CD4-positive, CD25-positive, alpha-beta regulatory T cell (primary cell): ENCODE measurements at regions not wholly inside any gene's neighbourhood (a gene's known extent, or its start where the extent isn't known, plus 50 kb on each side); places are given as distances from the start of the nearest gene placed in this dataset.

ENCODE experiments used
- ATAC-seq, 2 donors: fragments of 150-1000 bp; cut with Tn5 transposase; one replicate each; pipeline ENCODE4 v1.10.0; 2021; ENCODE audit warnings: low read depth in 2 of 2, moderate number of reproducible peaks in 2 of 2, moderate library complexity in 1 of 2
- DNase-seq, 3 donors: peaks; one replicate each; pipeline versions ENCODE4 v3.0.0 to v3.0.0-alpha.2; 2012 to 2022; ENCODE audit warnings: mixed read lengths in 1 of 3
- H3K27ac ChIP-seq: one replicate; pipeline ENCODE4 v1.7.0; 2013; ENCODE audit warnings: mild to moderate bottlenecking, low read length; ENCODE audit not compliant: insufficient read depth, poor library complexity, severe bottlenecking
- H3K27me3 ChIP-seq: one replicate; pipeline ENCODE4 v1.7.0; 2013; ENCODE audit warnings: low read length; ENCODE audit not compliant: control insufficient read depth, insufficient read depth
- H3K36me3 ChIP-seq: one replicate; pipeline ENCODE4 v1.7.0; 2013; ENCODE audit warnings: mild to moderate bottlenecking, low read length, moderate library complexity; ENCODE audit not compliant: control insufficient read depth, insufficient read depth
- H3K4me1 ChIP-seq: 2 replicates; pipeline ENCODE4 v1.7.0; 2013; ENCODE audit warnings: mild to moderate bottlenecking, low read length; ENCODE audit not compliant: insufficient read depth, control insufficient read depth, poor library complexity, severe bottlenecking
- H3K4me3 ChIP-seq: one replicate; pipeline ENCODE4 v1.7.0; 2013; ENCODE audit warnings: low read depth, mild to moderate bottlenecking, low read length, moderate library complexity
- H3K9me3 ChIP-seq, 2 experiments: 1 replicate in 1 of 2; 2 replicates in 1 of 2; pipeline ENCODE4 v1.7.0; 2013; ENCODE audit warnings: low read length in 2 of 2, mild to moderate bottlenecking in 1 of 2, moderate library complexity in 1 of 2; ENCODE audit not compliant: control insufficient read depth in 2 of 2
- H3K27ac Mint-ChIP-seq, 3 donors: one replicate each; pipeline ENCODE4 v1.8.0; 2020 to 2022; ENCODE audit warnings: mild to moderate bottlenecking in 3 of 3, mixed read lengths in 3 of 3, moderate library complexity in 2 of 3
- H3K27me3 Mint-ChIP-seq: one replicate; pipeline ENCODE4 v1.8.0; 2022; ENCODE audit warnings: mild to moderate bottlenecking, mixed read lengths
- H3K36me3 Mint-ChIP-seq: one replicate; pipeline ENCODE4 v1.8.0; 2020; ENCODE audit warnings: mixed read lengths
- H3K4me1 Mint-ChIP-seq, 4 donors: one replicate each; pipeline ENCODE4 v1.8.0; 2020 to 2022; ENCODE audit warnings: mixed read lengths in 4 of 4, mild to moderate bottlenecking in 1 of 4
- H3K4me3 Mint-ChIP-seq, 4 donors: one replicate each; pipeline ENCODE4 v1.8.0; 2020 to 2022; ENCODE audit warnings: mild to moderate bottlenecking in 4 of 4, mixed read lengths in 4 of 4, moderate library complexity in 3 of 4
- H3K9me3 Mint-ChIP-seq, 7 donors: one replicate each; pipeline ENCODE4 v1.8.0; 2020 to 2022; ENCODE audit warnings: mixed read lengths in 7 of 7, mild to moderate bottlenecking in 3 of 7, moderate library complexity in 2 of 7

DNA sequence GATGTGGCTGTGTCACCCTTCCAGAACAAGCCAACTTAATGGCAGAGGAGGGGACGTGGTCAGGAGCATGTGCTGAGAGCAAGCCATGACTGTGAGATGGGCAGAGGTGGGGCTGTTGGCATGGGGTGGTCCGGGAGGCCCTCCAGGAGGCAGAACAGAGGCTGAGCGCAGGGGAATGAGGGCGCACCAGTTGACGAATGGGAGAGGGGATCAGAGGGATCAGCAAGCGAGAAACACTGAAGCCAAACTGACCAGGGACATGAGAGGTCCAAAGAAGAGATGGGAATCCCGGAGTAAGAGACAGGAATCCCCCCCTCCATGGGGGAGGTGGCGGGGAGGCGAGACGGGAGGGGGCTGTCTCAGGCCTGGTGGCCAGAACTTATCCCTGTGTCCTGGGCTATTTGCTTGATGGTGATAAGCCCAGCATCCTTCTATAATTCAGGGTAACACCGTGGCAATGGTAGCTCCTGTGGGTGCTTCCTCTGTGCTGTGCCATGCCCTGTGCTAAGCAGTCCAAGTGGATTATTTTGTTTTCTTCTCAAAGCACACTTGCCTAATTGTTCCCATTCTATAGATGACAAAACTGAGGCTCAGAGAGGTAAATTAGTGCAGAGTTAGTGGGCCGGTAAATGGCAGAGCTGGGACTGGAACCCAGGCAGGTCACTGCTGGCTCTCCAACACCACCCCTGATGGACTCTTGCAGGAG, 83.4 kb upstream of the SHISAL1 start:
- ATAC-seq = no peak
- DNase-seq = no peak
- H3K36me3 Mint-ChIP-seq = no peaks in the 10 kb centered on the region

DNA sequence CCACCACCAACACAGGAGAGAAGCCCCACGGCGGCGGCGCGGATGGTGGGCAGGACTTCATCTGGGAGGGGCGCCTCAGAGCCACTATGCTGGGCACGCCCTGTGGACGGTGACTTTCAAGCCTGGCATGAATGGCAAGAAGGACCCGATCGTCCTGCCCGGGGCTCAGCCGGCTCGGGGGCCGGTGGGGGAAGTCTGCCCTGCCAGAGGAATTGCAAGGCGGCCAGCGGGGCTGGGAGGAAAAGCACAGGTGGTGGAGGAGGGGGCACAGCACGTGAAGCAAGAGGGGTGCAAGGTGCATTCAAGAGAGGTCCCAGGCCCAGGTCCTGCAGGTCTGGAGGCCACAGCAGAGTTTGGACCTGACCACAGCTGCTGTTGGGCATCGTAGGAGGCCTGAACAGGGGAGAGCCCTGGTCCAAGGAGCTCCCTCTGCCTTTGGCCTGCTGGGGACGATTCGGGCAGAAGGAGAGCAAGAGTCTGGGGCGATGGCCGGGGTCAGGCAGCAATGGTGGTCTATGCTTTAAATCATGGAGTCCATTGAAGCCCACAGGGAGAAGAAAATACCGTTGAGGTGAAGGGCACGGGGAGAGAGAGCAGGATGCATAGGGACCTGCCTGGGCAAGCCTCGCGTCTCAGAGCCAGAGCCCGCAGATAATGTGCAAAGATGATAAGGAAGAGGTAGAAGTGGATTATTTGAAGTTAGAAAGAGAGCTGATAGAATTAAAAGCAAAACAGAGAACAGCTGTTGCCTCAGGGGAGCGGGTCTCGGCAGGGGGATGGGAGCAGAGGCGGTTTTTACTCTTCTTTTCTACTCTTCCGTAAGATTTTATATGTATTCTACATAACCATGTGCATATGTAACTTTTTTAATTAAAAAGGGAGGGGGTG, 82.6 kb upstream of the SHISAL1 start:
- H3K27ac Mint-ChIP-seq = peak overlapping the region in 1 of 3 donors; percentile 33
- no peaks in the 10 kb centered on the region for H3K36me3 Mint-ChIP-seq
- DNase-seq = no peak
- H3K4me3 Mint-ChIP-seq = no peak overlapping the region
- no peaks in the 10 kb centered on the region for H3K4me1 ChIP-seq
- H3K27ac ChIP-seq = no peak overlapping the region
- H3K36me3 ChIP-seq = no peaks in the 10 kb centered on the region
- H3K9me3 Mint-ChIP-seq = peaks cover 0 to 2% (median 0%) of the 10 kb centered on the region in 7 donors
- no peaks in the 10 kb centered on the region for H3K9me3 ChIP-seq
- peaks cover 15% of the 10 kb centered on the region for H3K27me3 Mint-ChIP-seq
- H3K27me3 ChIP-seq = no peaks in the 10 kb centered on the region
- H3K4me3 ChIP-seq = no peak overlapping the region
- no peak for ATAC-seq
- H3K4me1 Mint-ChIP-seq = peaks cover 0 to 2% (median 0%) of the 10 kb centered on the region in 4 donors

More for the DNA sequence above, 83.4 kb upstream of the SHISAL1 start:
- Histone ChIP-seq H3K4me1 (no peaks in the 10 kb centered on the region), H3K9me3 (no peaks in the 10 kb centered on the region), H3K27ac (no peak overlapping the region), H3K36me3 (no peaks in the 10 kb centered on the region), H3K27me3 (no peaks in the 10 kb centered on the region), H3K4me3 (no peak overlapping the region)
- H3K4me1 Mint-ChIP-seq = peaks cover 0 to 2% (median 0%) of the 10 kb centered on the region in 4 donors
- H3K4me3 Mint-ChIP-seq = no peak overlapping the region
- H3K27ac Mint-ChIP-seq = no peak overlapping the region
- peaks cover 12% of the 10 kb centered on the region for H3K27me3 Mint-ChIP-seq
- peaks cover 0 to 2% (median 0%) of the 10 kb centered on the region in 7 donors for H3K9me3 Mint-ChIP-seq

DNA sequence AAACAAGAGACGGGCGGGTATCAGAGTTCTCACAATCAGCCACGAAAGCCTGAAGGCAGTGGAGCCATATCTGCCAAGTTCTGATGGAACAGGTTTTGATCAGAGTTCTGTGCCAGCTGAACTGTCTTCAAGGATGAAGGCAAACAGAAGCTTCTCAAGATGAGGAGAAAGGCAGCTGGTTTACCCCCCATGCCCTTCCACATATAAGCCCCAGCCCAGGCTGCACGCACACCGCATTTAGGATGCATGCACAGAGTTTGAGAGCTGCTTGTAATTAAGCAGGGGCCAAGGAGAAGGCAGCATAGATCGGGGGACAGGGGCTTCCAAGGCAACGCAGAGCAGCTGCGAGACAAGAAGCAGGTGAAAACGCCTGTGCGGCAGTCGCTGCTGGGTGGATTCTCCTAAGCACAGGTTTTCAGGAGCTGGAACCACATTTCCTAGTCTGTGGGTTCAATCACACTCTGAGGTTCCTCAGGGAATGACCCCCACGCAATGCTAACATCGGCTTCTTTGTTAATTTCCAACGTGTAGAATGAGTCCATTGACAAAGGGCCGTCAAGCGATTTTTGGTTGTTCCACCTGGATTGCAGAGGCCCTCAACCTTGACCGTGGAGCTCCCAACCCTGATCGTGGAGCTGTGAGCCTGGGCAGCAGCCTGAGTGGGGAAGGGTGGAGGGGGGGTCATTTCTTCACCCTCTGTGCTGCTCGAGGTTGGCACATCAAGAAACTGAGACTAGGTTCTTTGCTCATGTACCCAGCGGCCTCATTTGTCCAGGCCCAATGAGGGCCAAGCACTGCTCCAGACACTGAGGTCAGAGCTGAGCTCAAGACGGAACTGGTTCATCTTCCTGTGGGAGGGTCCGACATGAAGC, 81.7 kb upstream of the SHISAL1 start:
- no peaks in the 10 kb centered on the region for H3K9me3 ChIP-seq
- no peak overlapping the region for H3K27ac Mint-ChIP-seq
- H3K27me3 Mint-ChIP-seq = peaks cover 18% of the 10 kb centered on the region
- ATAC-seq = no peak
- H3K4me3 ChIP-seq = no peak overlapping the region
- H3K4me1 Mint-ChIP-seq = peaks cover 0 to 2% (median 0%) of the 10 kb centered on the region in 4 donors
- no peaks in the 10 kb centered on the region for H3K36me3 Mint-ChIP-seq
- peaks cover 0 to 2% (median 0%) of the 10 kb centered on the region in 7 donors for H3K9me3 Mint-ChIP-seq
- H3K27ac ChIP-seq = no peak overlapping the region
- no peaks in the 10 kb centered on the region for H3K27me3 ChIP-seq
- H3K4me3 Mint-ChIP-seq = no peak overlapping the region
- no peak for DNase-seq
- H3K36me3 ChIP-seq = no peaks in the 10 kb centered on the region
- no peaks in the 10 kb centered on the region for H3K4me1 ChIP-seq

DNA sequence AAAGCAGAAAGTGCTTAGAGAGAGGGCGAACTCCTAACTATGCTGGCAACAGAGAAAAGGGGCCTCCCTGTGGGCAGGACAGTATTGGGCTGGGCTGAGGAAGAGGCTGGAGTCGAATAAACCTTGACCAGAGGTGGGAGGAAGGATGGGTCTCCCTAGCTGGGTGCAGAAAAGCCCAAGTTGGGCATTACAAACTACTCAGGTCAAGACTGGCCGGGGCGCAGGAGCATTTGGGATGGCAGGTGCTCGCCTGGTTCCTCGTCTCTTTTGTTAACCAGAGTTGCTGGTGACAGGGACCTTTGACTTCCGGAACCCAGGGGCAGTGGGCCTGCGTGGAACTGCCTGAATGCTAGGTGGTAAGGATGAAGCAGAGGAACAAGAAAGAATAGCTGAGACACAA, 80.3 kb upstream of the SHISAL1 start:
- Histone ChIP-seq H3K4me3 (no peak overlapping the region), H3K27ac (no peak overlapping the region), H3K9me3 (no peaks in the 10 kb centered on the region), H3K4me1 (no peaks in the 10 kb centered on the region), H3K36me3 (no peaks in the 10 kb centered on the region), H3K27me3 (peaks cover 2% of the 10 kb centered on the region)
- Mint-ChIP-seq H3K36me3 (no peaks in the 10 kb centered on the region), H3K4me3 (no peak overlapping the region), H3K27ac (no peak overlapping the region), H3K4me1 (peaks cover 0 to 2% (median 0%) of the 10 kb centered on the region in 4 donors), H3K9me3 (peaks cover 0 to 2% (median 0%) of the 10 kb centered on the region in 7 donors), H3K27me3 (peaks cover 14% of the 10 kb centered on the region)
- DNase-seq (no peak), ATAC-seq (no peak)

DNA sequence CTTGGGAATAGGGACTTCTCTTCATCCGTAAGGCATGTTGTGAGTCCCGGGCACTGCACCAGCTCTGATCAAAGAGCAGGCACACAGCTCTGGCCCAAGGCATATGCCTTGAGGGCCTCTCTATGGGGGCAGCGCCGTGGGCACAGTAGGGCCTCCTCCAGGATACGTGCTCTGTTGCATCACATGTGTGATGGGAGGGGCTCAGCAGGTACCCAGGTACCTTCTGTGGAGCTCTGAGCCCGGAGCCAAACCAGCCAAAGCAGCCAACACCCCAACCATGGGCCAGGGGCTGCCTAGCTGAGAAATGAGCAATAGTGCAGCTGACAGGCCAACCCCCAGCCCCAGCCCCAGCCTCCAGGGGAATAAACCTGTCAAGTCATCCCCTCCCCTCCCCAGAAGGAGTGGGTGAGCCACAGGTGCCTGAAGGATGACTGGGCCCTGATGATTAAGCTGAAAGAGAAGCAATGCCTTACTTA, 79.7 kb upstream of the SHISAL1 start:
- no peak overlapping the region for H3K27ac ChIP-seq
- peaks cover 2% of the 10 kb centered on the region for H3K27me3 ChIP-seq
- Mint-ChIP-seq H3K36me3 (no peaks in the 10 kb centered on the region), H3K9me3 (peaks cover 0 to 2% (median 0%) of the 10 kb centered on the region in 7 donors), H3K27me3 (peaks cover 15% of the 10 kb centered on the region), H3K27ac (peak overlapping the region in 1 of 3 donors; percentile 56), H3K4me1 (peaks cover 0 to 2% (median 0%) of the 10 kb centered on the region in 4 donors), H3K4me3 (no peak overlapping the region)
- DNase-seq = no peak
- ATAC-seq = no peak
- H3K9me3 ChIP-seq = no peaks in the 10 kb centered on the region
- no peak overlapping the region for H3K4me3 ChIP-seq
- no peaks in the 10 kb centered on the region for H3K4me1 ChIP-seq
- H3K36me3 ChIP-seq = no peaks in the 10 kb centered on the region

DNA sequence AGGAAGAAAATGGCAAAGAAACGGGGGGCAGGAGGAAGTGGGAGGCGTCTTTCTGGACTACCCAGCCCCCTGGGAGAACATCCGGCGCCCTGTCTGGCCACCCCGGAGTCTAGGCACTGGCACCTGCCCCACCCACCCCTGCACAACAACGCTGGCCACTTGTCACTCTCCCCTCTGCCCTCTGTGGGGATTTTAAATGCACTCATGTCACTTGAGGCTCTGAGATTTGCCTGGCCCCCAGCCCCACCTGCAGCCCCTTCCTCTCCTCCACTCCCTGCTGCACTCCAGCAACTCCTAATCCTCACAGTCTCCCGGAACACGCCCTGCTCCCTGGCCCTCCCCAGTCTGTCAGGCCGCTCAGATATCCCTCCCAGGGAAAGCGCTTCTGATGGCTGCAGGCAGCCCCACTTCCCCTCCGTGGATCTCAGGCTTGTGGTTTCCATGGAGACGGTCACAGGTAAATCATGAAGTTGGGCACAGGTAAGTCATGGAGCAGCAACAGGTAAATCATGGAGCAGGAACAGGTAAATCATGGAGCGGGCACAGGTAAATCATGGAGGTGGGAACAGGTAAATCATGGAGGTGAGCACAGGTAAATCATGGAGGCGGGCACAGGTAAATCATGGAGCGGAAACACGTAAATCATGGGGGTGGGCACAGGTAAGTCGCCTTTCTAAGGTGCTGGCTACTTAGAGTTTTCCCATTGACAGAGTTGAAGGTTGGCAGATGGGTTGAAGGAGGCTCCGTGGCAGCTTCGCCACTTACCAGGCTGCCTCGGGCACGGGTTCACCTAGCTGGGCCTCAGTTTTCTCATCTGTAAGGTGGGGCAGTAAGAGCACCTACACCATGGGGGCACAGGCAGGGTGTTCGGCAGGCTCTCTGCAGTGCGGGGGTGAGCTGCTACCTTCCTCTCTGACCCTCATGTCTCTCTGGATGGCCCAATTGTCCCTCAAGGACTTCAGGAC, 79.0 kb upstream of the SHISAL1 start:
- DNase-seq (no peak), ATAC-seq (no peak)
- no peak overlapping the region for H3K4me3 ChIP-seq
- no peak overlapping the region for H3K27ac ChIP-seq
- no peaks in the 10 kb centered on the region for H3K36me3 Mint-ChIP-seq
- no peaks in the 10 kb centered on the region for H3K4me1 ChIP-seq
- H3K9me3 ChIP-seq = no peaks in the 10 kb centered on the region
- peaks cover 0 to 2% (median 0%) of the 10 kb centered on the region in 4 donors for H3K4me1 Mint-ChIP-seq
- H3K9me3 Mint-ChIP-seq = peaks cover 0 to 2% (median 0%) of the 10 kb centered on the region in 7 donors
- H3K27me3 ChIP-seq = peaks cover 2% of the 10 kb centered on the region
- H3K36me3 ChIP-seq = no peaks in the 10 kb centered on the region
- H3K27ac Mint-ChIP-seq = peak overlapping the region in 2 of 3 donors; percentile 20 to 86
- H3K4me3 Mint-ChIP-seq = no peak overlapping the region
- peaks cover 18% of the 10 kb centered on the region for H3K27me3 Mint-ChIP-seq
